SK-N-SH (cell line): ENCODE measurements at regions not wholly inside any gene's neighbourhood (a gene's known extent, or its start where the extent isn't known, plus 50 kb on each side); places are given as distances from the start of the nearest gene placed in this dataset.
"Not testable (repeated sequence)": the region's sequence is repeated elsewhere in the genome, so short reads cannot be mapped to it uniquely, and the experiment has no call there.

Experiments used
- CTCF ChIA-PET: fragments of 300-600, 350-600 bp; formaldehyde crosslinking; extraction: SDS; loops from one replicate; lab custom pipeline; 2021; lab: Yijun Ruan, JAX
- POLR2A ChIA-PET: fragments of 350-600 bp; sonication (Branson Sonifier 250); formaldehyde crosslinking; extraction: SDS; loops from one replicate; lab custom pipeline; 2020; ENCODE audit warnings: antibody characterized with exemption, inconsistent platforms; lab: Yijun Ruan, JAX
- DNase-seq: peaks from one replicate; pipeline ENCODE4 v3.0.0; 2012
- H2AFZ ChIP-seq: fragments of 200-600 bp; sonication (generic); 2 replicates; pipeline ENCODE4 v1.8.1; 2016; ENCODE audit warnings: antibody characterized with exemption, mild to moderate bottlenecking, low read depth
- H3F3A ChIP-seq: fragments of 200-600 bp; sonication (generic); replicated peaks from 2 replicates; pipeline ENCODE3; 2016; ENCODE audit warnings: antibody characterized with exemption, mild to moderate bottlenecking; ENCODE audit not compliant: insufficient read depth
- H3K27ac ChIP-seq, 2 experiments: fragments of 200-500 bp in 1 of 2; fragments of 200-600 bp in 1 of 2; sonication (Bioruptor generic) in 1 of 2; sonication (generic), shearing (Covaris generic) in 1 of 2; 2 replicates each; pipeline versions ENCODE4 v1.5.1 to v1.6.1; 2014 to 2016; ENCODE audit warnings: low read depth in 2 of 2, inconsistent platforms in 1 of 2, low read length in 1 of 2, mild to moderate bottlenecking in 1 of 2, mixed read lengths in 1 of 2
- H3K27me3 ChIP-seq: fragments of 200-600 bp; sonication (generic), shearing (Covaris generic); 2 replicates; pipeline ENCODE4 v1.6.1; 2016; ENCODE audit warnings: mixed run types; ENCODE audit not compliant: insufficient read depth
- H3K36me3 ChIP-seq, 2 experiments: fragments of 200-500 bp in 1 of 2; fragments of 200-600 bp in 1 of 2; sonication (Bioruptor generic) in 1 of 2; sonication (generic) in 1 of 2; replicated peaks in 1 of 2; 2 replicates each; pipeline versions ENCODE3 to v1.5.1; 2014 to 2016; ENCODE audit warnings: low read length in 1 of 2, mild to moderate bottlenecking in 1 of 2; ENCODE audit not compliant: insufficient read depth in 2 of 2, control insufficient read depth in 1 of 2
- H3K4me1 ChIP-seq, 2 experiments: fragments of 200-500 bp in 1 of 2; fragments of 200-600 bp in 1 of 2; sonication (Bioruptor generic) in 1 of 2; sonication (generic), shearing (Covaris generic) in 1 of 2; 2 replicates each; pipeline versions ENCODE4 v1.5.1 to v1.6.1; 2014 to 2016; ENCODE audit warnings: low read depth in 1 of 2, low read length in 1 of 2, mixed run types in 1 of 2; ENCODE audit not compliant: insufficient read depth in 2 of 2, control insufficient read depth in 1 of 2
- H3K4me2 ChIP-seq: fragments of 200-600 bp; sonication (generic), shearing (Covaris generic); 2 replicates; pipeline ENCODE4 v1.6.1; 2017; ENCODE audit warnings: mixed run types
- H3K4me3 ChIP-seq, 2 experiments: fragments of 200-500 bp in 1 of 2; fragments of 200-600 bp in 1 of 2; sonication (Bioruptor generic) in 1 of 2; sonication (generic), shearing (Covaris generic) in 1 of 2; 2 replicates each; pipeline versions ENCODE4 v1.5.1 to v1.8.1; 2014 to 2016; ENCODE audit warnings: low read depth in 2 of 2, inconsistent platforms in 1 of 2, low read length in 1 of 2, mild to moderate bottlenecking in 1 of 2, mixed read lengths in 1 of 2, moderate library complexity in 1 of 2
- H3K79me2 ChIP-seq: fragments of 200-600 bp; sonication (generic); 2 replicates; pipeline ENCODE4 v1.8.1; 2017; ENCODE audit warnings: mild to moderate bottlenecking; ENCODE audit not compliant: insufficient read depth
- H3K9ac ChIP-seq: fragments of 200-600 bp; sonication (generic); 2 replicates; pipeline ENCODE4 v1.6.1; 2017; ENCODE audit warnings: mixed run types
- H3K9me2 ChIP-seq: fragments of 200-600 bp; sonication (generic); 2 replicates; pipeline ENCODE4 v1.6.1; 2017; ENCODE audit warnings: mixed run types
- H3K9me3 ChIP-seq: fragments of 200-600 bp; sonication (generic); 2 replicates; pipeline ENCODE4 v1.6.1; 2017; ENCODE audit warnings: mixed run types, mild to moderate bottlenecking, moderate library complexity
- H4K20me1 ChIP-seq: fragments of 200-600 bp; sonication (generic); 2 replicates; pipeline ENCODE4 v1.6.1; 2017; ENCODE audit warnings: mild to moderate bottlenecking, mixed run types; ENCODE audit not compliant: insufficient read depth
- CHD2 ChIP-seq: fragments of 150-350 bp; IDR thresholded peaks from 2 replicates; pipeline ENCODE4 v1.6.1; 2018; ENCODE audit warnings: low read length; ENCODE audit not compliant: partially characterized antibody
- EZH2phosphoT487 ChIP-seq: fragments of 200-600 bp; sonication (generic); IDR thresholded peaks from 2 replicates; pipeline ENCODE4 v1.6.1; 2017; ENCODE audit warnings: low read depth, mixed run types, mild to moderate bottlenecking, antibody characterized with exemption, moderate library complexity, borderline replicate concordance
- FOXJ3 ChIP-seq: sonication (generic); formaldehyde crosslinking; IDR thresholded peaks from 2 replicates; pipeline ENCODE4 v1.5.1; 2020; ENCODE audit warnings: mild to moderate bottlenecking, missing genetic modification reagents
- GABPA ChIP-seq: IDR thresholded peaks from 2 replicates; pipeline ENCODE4 v1.4.0; 2012; ENCODE audit warnings: low read depth, mild to moderate bottlenecking
- MEF2A ChIP-seq: IDR thresholded peaks from 2 replicates; pipeline ENCODE4 v1.4.0; 2012; ENCODE audit warnings: low read depth, borderline replicate concordance
- PBX3 ChIP-seq: IDR thresholded peaks from 2 replicates; pipeline ENCODE4; 2012
- RAD21 ChIP-seq: IDR thresholded peaks from 2 replicates; pipeline ENCODE4 v1.6.1; 2012; ENCODE audit warnings: mild to moderate bottlenecking, low read length
- RFX5 ChIP-seq: IDR thresholded peaks from 2 replicates; pipeline ENCODE4 v1.6.1; 2012; ENCODE audit warnings: mild to moderate bottlenecking, improper control_type of control experiment, low read length
- TAF1 ChIP-seq: IDR thresholded peaks from 2 replicates; pipeline ENCODE4 v1.6.1; 2012; ENCODE audit warnings: low read depth, mild to moderate bottlenecking, low read length, moderate library complexity, borderline replicate concordance
- TCF12 ChIP-seq: IDR thresholded peaks from 2 replicates; pipeline ENCODE4 v1.4.0; 2012
- WGBS: methylation state at CpG from one replicate; pipeline ENCODE4 v1.1.6; 2017; ENCODE audit warnings: low lambda C conversion rate; 5-methylcytosine and 5-hydroxymethylcytosine counted together
- TF ChIP-seq, protein P1 (sequence below): IDR thresholded peaks from 2 replicates; pipeline ENCODE4 v1.6.1; 2012; ENCODE audit warnings: mild to moderate bottlenecking, low read depth, low read length, moderate library complexity

DNA sequence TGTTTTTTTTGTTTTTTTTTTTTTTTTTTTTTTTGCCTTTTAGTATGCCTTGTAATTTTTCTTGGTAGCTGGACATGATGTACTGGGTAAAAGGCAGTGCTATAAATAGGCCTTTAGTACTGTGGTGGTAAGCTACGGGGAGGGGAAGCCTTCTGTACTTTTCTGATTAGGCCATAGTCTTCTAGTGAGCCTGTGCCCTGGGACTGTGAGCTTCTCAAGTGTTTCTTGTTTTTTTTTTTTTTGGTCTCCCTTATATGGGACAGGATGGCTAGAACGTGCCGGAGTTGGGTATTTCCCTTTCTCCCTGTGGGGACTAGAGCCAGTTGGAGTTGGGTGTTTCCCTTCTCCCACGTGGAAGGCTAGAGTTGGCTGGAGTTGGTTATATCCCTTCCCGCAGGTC is 59.4 kb upstream of the PRELID3B start:
- Histone ChIP-seq H3K27me3 (no peaks in the 10 kb centered on the region), H3K9me2 (no peaks in the 10 kb centered on the region), H3K4me2 (no peak overlapping the region), H3K4me1 (no peaks in the 10 kb centered on the region; a peak in 1 of 4 replicates), H3K27ac (no peak overlapping the region), H3F3A (no peaks in the 10 kb centered on the region), H3K79me2 (no peaks in the 10 kb centered on the region), H3K9ac (no peak overlapping the region), H3K9me3 (no peaks in the 10 kb centered on the region), H2AFZ (no peak overlapping the region), H3K36me3 (no peaks in the 10 kb centered on the region), H3K4me3 (no peak overlapping the region), H4K20me1 (no peaks in the 10 kb centered on the region)
- 36% methylated on average over 5 of the region's 5 CpGs for WGBS
- no peak for DNase-seq
- TF ChIP-seq RAD21 (no peak), EZH2phosphoT487 (no peak), GABPA (no peak), MEF2A (no peak), FOXJ3 (no peak), TAF1 (no peak), CHD2 (no peak), RFX5 (no peak)
- TF ChIP-seq, protein P1, sequence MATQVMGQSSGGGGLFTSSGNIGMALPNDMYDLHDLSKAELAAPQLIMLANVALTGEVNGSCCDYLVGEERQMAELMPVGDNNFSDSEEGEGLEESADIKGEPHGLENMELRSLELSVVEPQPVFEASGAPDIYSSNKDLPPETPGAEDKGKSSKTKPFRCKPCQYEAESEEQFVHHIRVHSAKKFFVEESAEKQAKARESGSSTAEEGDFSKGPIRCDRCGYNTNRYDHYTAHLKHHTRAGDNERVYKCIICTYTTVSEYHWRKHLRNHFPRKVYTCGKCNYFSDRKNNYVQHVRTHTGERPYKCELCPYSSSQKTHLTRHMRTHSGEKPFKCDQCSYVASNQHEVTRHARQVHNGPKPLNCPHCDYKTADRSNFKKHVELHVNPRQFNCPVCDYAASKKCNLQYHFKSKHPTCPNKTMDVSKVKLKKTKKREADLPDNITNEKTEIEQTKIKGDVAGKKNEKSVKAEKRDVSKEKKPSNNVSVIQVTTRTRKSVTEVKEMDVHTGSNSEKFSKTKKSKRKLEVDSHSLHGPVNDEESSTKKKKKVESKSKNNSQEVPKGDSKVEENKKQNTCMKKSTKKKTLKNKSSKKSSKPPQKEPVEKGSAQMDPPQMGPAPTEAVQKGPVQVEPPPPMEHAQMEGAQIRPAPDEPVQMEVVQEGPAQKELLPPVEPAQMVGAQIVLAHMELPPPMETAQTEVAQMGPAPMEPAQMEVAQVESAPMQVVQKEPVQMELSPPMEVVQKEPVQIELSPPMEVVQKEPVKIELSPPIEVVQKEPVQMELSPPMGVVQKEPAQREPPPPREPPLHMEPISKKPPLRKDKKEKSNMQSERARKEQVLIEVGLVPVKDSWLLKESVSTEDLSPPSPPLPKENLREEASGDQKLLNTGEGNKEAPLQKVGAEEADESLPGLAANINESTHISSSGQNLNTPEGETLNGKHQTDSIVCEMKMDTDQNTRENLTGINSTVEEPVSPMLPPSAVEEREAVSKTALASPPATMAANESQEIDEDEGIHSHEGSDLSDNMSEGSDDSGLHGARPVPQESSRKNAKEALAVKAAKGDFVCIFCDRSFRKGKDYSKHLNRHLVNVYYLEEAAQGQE = no peak
- ChIA-PET CTCF (interaction anchor here (0.7 to 1.1 kb wide), 5 partner anchors 8 to 120 kb away, joined by 3 to 4 read pairs (median 3); no protein-coding TSS in a partner anchor), POLR2A (no interaction called here)

DNA sequence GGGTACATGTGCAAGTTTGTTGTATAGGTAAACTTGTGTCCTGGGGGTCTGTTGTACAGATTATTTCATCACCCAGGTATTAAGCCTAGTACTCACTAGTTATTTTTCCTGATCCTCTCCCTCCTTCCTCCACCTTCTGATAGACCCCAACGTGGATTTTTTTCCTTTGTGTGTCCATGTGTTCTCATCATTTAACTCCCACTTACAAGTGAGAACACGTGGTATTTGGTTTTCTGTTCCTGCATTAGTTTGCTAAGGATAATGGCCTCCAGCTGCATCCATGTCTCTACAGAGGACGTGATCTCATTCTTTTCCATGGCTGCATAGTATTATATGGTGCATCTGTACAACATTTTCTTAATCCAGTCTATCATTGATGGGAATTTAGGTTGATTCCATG is 57.3 kb upstream of the PRELID3B start:
- H4K20me1 ChIP-seq, DNase-seq, CTCF ChIA-PET, H3K9me3 ChIP-seq, H3K4me1 ChIP-seq, H3K27me3 ChIP-seq, H3K9ac ChIP-seq, H3K4me3 ChIP-seq, H3K4me2 ChIP-seq, H3F3A ChIP-seq, H3K36me3 ChIP-seq, POLR2A ChIA-PET, H2AFZ ChIP-seq, H3K9me2 ChIP-seq, H3K27ac ChIP-seq, H3K79me2 ChIP-seq: not testable (repeated sequence)
- WGBS = 11% methylated on average over 3 of the region's 3 CpGs

DNA sequence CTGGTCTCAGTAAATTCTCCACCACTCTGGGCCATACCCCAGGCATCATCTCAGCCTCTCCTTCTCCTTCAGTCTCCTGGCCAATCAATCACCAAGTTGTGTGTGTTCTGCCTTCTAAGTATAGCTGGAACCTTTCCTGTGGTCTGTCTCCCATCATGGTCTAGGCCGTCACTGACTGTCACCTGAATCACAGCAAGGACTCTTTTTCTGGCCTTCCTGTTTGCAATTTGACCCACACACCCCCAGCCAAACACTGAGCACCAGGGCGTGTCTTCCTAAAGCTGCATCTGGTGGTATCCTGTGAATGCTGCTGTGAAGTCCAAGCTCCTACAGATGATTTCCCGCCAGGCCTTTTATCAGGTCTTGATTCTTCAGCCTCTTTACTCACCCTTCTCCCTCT is 52.6 kb upstream of the PRELID3B start:
- WGBS = 23% methylated on average over 3 of the region's 3 CpGs
- DNase-seq = no peak

More for the DNA sequence above, 52.6 kb upstream of the PRELID3B start:
- H3K4me3 ChIP-seq = no peak overlapping the region
- POLR2A ChIA-PET = no interaction called here
- no peaks in the 10 kb centered on the region for H3K9me3 ChIP-seq
- no peak overlapping the region for H3K9ac ChIP-seq
- CTCF ChIA-PET = interaction anchor here (1.1 kb wide), 1 partner anchor 13 kb away, joined by 4 read pairs; no protein-coding TSS in a partner anchor
- H3K36me3 ChIP-seq = no peaks in the 10 kb centered on the region
- H2AFZ ChIP-seq = no peak overlapping the region
- TF ChIP-seq TCF12 (no peak), PBX3 (no peak), RFX5 (no peak)
- TF ChIP-seq, all 33 proteins: peak for 0
- Histone ChIP-seq H3F3A (no peaks in the 10 kb centered on the region), H3K4me1 (no peaks in the 10 kb centered on the region), H3K4me2 (no peak overlapping the region), H4K20me1 (no peaks in the 10 kb centered on the region), H3K79me2 (no peaks in the 10 kb centered on the region), H3K9me2 (no peaks in the 10 kb centered on the region), H3K27me3 (no peaks in the 10 kb centered on the region), H3K27ac (no peak overlapping the region)
